HG02870 (cell line): ENCODE measurements at regions not wholly inside any gene's neighbourhood (a gene's known extent, or its start where the extent isn't known, plus 50 kb on each side); places are given as distances from the start of the nearest gene placed in this dataset.
A peak's percentile ranks its signal among the peaks of the same experiment; 100 is the strongest.

ENCODE experiments used
- ATAC-seq: cut with Tn5 transposase; IDR thresholded peaks from one replicate; pipeline ENCODE4 v1.9.1; 2021; ENCODE audit warnings: mild to moderate bottlenecking, moderate library complexity; ENCODE audit not compliant: unreplicated experiment

GRCh38 chr21:25425156-25425555 lies 182.1 kb downstream of the MRPL39 start:
- ATAC-seq: no peak

- ATAC-seq: no peak
These were observed 182.6 kb downstream of the MRPL39 start for GRCh38 chr21:25424634-25425033.

GRCh38 chr21:25424048-25424447 lies 183.2 kb downstream of the MRPL39 start:
- ATAC-seq: no peak

- ATAC-seq: no peak
These were observed 184.4 kb downstream of the MRPL39 start for GRCh38 chr21:25422610-25423608.

- ATAC-seq: peak; percentile 67
These were observed 185.8 kb downstream of the MRPL39 start for GRCh38 chr21:25421321-25422028.

- no peak for ATAC-seq
These were observed 186.4 kb downstream of the MRPL39 start for GRCh38 chr21:25420831-25421230.

- no peak for ATAC-seq
These were observed 190.6 kb downstream of the MRPL39 start for GRCh38 chr21:25416669-25417068.

- no peak for ATAC-seq
These were observed 195.2 kb downstream of the MRPL39 start for GRCh38 chr21:25412100-25412499.

GRCh38 chr21:25409978-25410377 lies 197.3 kb downstream of the MRPL39 start:
- no peak for ATAC-seq

GRCh38 chr21:25408666-25409065 lies 198.6 kb downstream of the MRPL39 start:
- no peak for ATAC-seq

GRCh38 chr21:25406887-25407579 lies 200.2 kb downstream of the MRPL39 start:
- ATAC-seq: no peak

- ATAC-seq: no peak
These were observed 201.3 kb downstream of the MRPL39 start for GRCh38 chr21:25405984-25406383.

GRCh38 chr21:25402134-25402961 lies 204.9 kb downstream of the MRPL39 start:
- ATAC-seq: no peak

- no peak for ATAC-seq
These were observed 206.9 kb downstream of the MRPL39 start for GRCh38 chr21:25400427-25400826.

GRCh38 chr21:25398630-25399029 lies 208.7 kb downstream of the MRPL39 start:
- no peak for ATAC-seq

- ATAC-seq: peak; percentile 83
These were observed 211.1 kb downstream of the MRPL39 start for GRCh38 chr21:25396135-25396711.

- no peak for ATAC-seq
These were observed 215.5 kb downstream of the MRPL39 start for GRCh38 chr21:25391777-25392176.

- no peak for ATAC-seq
These were observed 216.6 kb downstream of the MRPL39 start for GRCh38 chr21:25390701-25391100.

GRCh38 chr21:25387665-25388064 lies 219.6 kb downstream of the MRPL39 start:
- no peak for ATAC-seq

GRCh38 chr21:25385911-25386474 lies 221.3 kb downstream of the MRPL39 start:
- ATAC-seq: peak; percentile 56
